ENCODE measurements at regions not wholly inside any gene's neighbourhood (a gene's known extent, or its start where the extent isn't known, plus 50 kb on each side); places are given as distances from the start of the nearest gene placed in this dataset.

- CTCF ChIA-PET, result no interaction called here
- POLR2A ChIA-PET, result no interaction called here
- no peak for DNase-seq (ENCODE audit: extremely low spot score)
- TF ChIP-seq FOXK2 (IDR thresholded peaks at IDR 0.05) (no peak), FOXM1 (IDR thresholded peaks at IDR 0.05; ENCODE audit: borderline replicate concordance) (no peak), HDGF (IDR thresholded peaks at IDR 0.05; ENCODE audit: borderline replicate concordance) (no peak), L3MBTL2 (conservative IDR thresholded peaks at IDR 0.05) (no peak)
Observed at GRCh38 chr1:4052657-4053056, 152.6 kb upstream of the C1orf174 start.

- POLR2A ChIA-PET, result no interaction called here
- no peak for DNase-seq (ENCODE audit: extremely low spot score)
- TF ChIP-seq CTBP1 (IDR thresholded peaks at IDR 0.05; ENCODE audit: borderline replicate concordance), result no peak
- no peak for TF ChIP-seq FOXM1 (IDR thresholded peaks at IDR 0.05; ENCODE audit: borderline replicate concordance)
- no peak for TF ChIP-seq TARDBP (IDR thresholded peaks at IDR 0.05)
- no peak for TF ChIP-seq BHLHE40 (IDR thresholded peaks at IDR 0.05; ENCODE audit: borderline replicate concordance)
- TF ChIP-seq ZNF384 (IDR thresholded peaks at IDR 0.05), result no peak
- TF ChIP-seq FOXA1 (IDR thresholded peaks at IDR 0.05), result no peak
- no peak for TF ChIP-seq PKNOX1 (IDR thresholded peaks at IDR 0.05)
- TF ChIP-seq L3MBTL2 (conservative IDR thresholded peaks at IDR 0.05), result no peak
- TF ChIP-seq FOXK2 (IDR thresholded peaks at IDR 0.05), result no peak
- no peak for TF ChIP-seq LEF1 (IDR thresholded peaks at IDR 0.05; ENCODE audit: borderline replicate concordance)
- no peak for TF ChIP-seq SP1 (IDR thresholded peaks at IDR 0.05)
- no peak for TF ChIP-seq ARNT (IDR thresholded peaks at IDR 0.05)
- no peak for TF ChIP-seq HDGF (IDR thresholded peaks at IDR 0.05; ENCODE audit: borderline replicate concordance)
- no peak for TF ChIP-seq NFRKB (IDR thresholded peaks at IDR 0.05)
- no peak for TF ChIP-seq ELF4 (IDR thresholded peaks at IDR 0.05)
- TF ChIP-seq SUZ12 (IDR thresholded peaks at IDR 0.05), result no peak
- CTCF ChIA-PET, result no interaction called here
Observed at GRCh38 chr1:4053160-4053748, 153.2 kb upstream of the C1orf174 start.

GRCh38 chr1:4053774-4054173 lies 153.7 kb upstream of the C1orf174 start:
- TF ChIP-seq TARDBP (IDR thresholded peaks at IDR 0.05) (no peak), PKNOX1 (IDR thresholded peaks at IDR 0.05) (no peak), ZNF384 (IDR thresholded peaks at IDR 0.05) (no peak), BHLHE40 (IDR thresholded peaks at IDR 0.05; ENCODE audit: borderline replicate concordance) (no peak), SUZ12 (IDR thresholded peaks at IDR 0.05) (no peak), ELF4 (IDR thresholded peaks at IDR 0.05) (no peak), HDGF (IDR thresholded peaks at IDR 0.05; ENCODE audit: borderline replicate concordance) (no peak)
- POLR2A ChIA-PET, result no interaction called here
- CTCF ChIA-PET, result no interaction called here
- no peak for DNase-seq (ENCODE audit: extremely low spot score)

GRCh38 chr1:4055294-4055967 lies 155.4 kb upstream of the C1orf174 start:
- DNase-seq (ENCODE audit: extremely low spot score), result no peak
- ChIA-PET POLR2A (no interaction called here), CTCF (no interaction called here)
- TF ChIP-seq FOXK2 (IDR thresholded peaks at IDR 0.05) (no peak), SUZ12 (IDR thresholded peaks at IDR 0.05) (no peak), PKNOX1 (IDR thresholded peaks at IDR 0.05) (no peak), CTBP1 (IDR thresholded peaks at IDR 0.05; ENCODE audit: borderline replicate concordance) (no peak), FOXM1 (IDR thresholded peaks at IDR 0.05; ENCODE audit: borderline replicate concordance) (no peak), ARNT (IDR thresholded peaks at IDR 0.05) (no peak)

GRCh38 chr1:4056422-4056821 lies 156.3 kb upstream of the C1orf174 start:
- ChIA-PET CTCF (no interaction called here), POLR2A (no interaction called here)
- TF ChIP-seq BHLHE40 (IDR thresholded peaks at IDR 0.05; ENCODE audit: borderline replicate concordance) (no peak), PKNOX1 (IDR thresholded peaks at IDR 0.05) (no peak), ELF4 (IDR thresholded peaks at IDR 0.05) (no peak), SP1 (IDR thresholded peaks at IDR 0.05) (no peak), SUZ12 (IDR thresholded peaks at IDR 0.05) (no peak), L3MBTL2 (conservative IDR thresholded peaks at IDR 0.05) (no peak), LEF1 (IDR thresholded peaks at IDR 0.05; ENCODE audit: borderline replicate concordance) (no peak), TARDBP (IDR thresholded peaks at IDR 0.05) (no peak), FOXA1 (IDR thresholded peaks at IDR 0.05) (no peak), CTBP1 (IDR thresholded peaks at IDR 0.05; ENCODE audit: borderline replicate concordance) (no peak)

GRCh38 chr1:4056989-4057388 lies 156.9 kb upstream of the C1orf174 start:
- CTCF ChIA-PET, result no interaction called here
- POLR2A ChIA-PET, result no interaction called here
- DNase-seq (ENCODE audit: extremely low spot score), result no peak

More at GRCh38 chr1:4056422-4056821, 156.3 kb upstream of the C1orf174 start:
- no peak for DNase-seq (ENCODE audit: extremely low spot score)

More at GRCh38 chr1:4056989-4057388, 156.9 kb upstream of the C1orf174 start:
- TF ChIP-seq FOXM1 (IDR thresholded peaks at IDR 0.05; ENCODE audit: borderline replicate concordance) (no peak), L3MBTL2 (conservative IDR thresholded peaks at IDR 0.05) (no peak), SP1 (IDR thresholded peaks at IDR 0.05) (no peak), BHLHE40 (IDR thresholded peaks at IDR 0.05; ENCODE audit: borderline replicate concordance) (no peak), ELF4 (IDR thresholded peaks at IDR 0.05) (no peak), TARDBP (IDR thresholded peaks at IDR 0.05) (no peak), SUZ12 (IDR thresholded peaks at IDR 0.05) (no peak), CTBP1 (IDR thresholded peaks at IDR 0.05; ENCODE audit: borderline replicate concordance) (no peak), NFRKB (IDR thresholded peaks at IDR 0.05) (no peak), HDGF (IDR thresholded peaks at IDR 0.05; ENCODE audit: borderline replicate concordance) (no peak), FOXK2 (IDR thresholded peaks at IDR 0.05) (no peak), ZNF384 (IDR thresholded peaks at IDR 0.05) (no peak), FOXA1 (IDR thresholded peaks at IDR 0.05) (no peak), PKNOX1 (IDR thresholded peaks at IDR 0.05) (no peak), LEF1 (IDR thresholded peaks at IDR 0.05; ENCODE audit: borderline replicate concordance) (no peak), ARNT (IDR thresholded peaks at IDR 0.05) (no peak)
